GM12891 (cell line): ENCODE measurements at regions not wholly inside any gene's neighbourhood (a gene's known extent, or its start where the extent isn't known, plus 50 kb on each side); places are given as distances from the start of the nearest gene placed in this dataset.

Source experiments
- POLR2A ChIP-seq: IDR thresholded peaks from 2 replicates; pipeline ENCODE4 v1.6.1; 2011; ENCODE audit warnings: low read depth, low read length, control low read depth
- POLR2AphosphoS5 ChIP-seq: IDR thresholded peaks from 2 replicates; pipeline ENCODE4 v1.6.1; 2011; ENCODE audit warnings: low read depth, low read length, control low read depth
- SPI1 ChIP-seq: IDR thresholded peaks from 2 replicates; pipeline ENCODE4 v1.6.1; 2011; ENCODE audit warnings: low read depth, low read length, control low read depth
- TAF1 ChIP-seq: IDR thresholded peaks from 2 replicates; pipeline ENCODE4 v1.6.1; 2011; ENCODE audit warnings: low read depth, low read length, control low read depth

GRCh38 chr1:79448426-79448825 is 441.9 kb upstream of the ADGRL4 start:
- TF ChIP-seq POLR2AphosphoS5 (no peak), POLR2A (no peak), TAF1 (no peak), SPI1 (no peak)
